ENCODE measurements at regions not wholly inside any gene's neighbourhood (a gene's known extent, or its start where the extent isn't known, plus 50 kb on each side); places are given as distances from the start of the nearest gene placed in this dataset.
"Not testable (repeated sequence)": the region's sequence is repeated elsewhere in the genome, so short reads cannot be mapped to it uniquely, and the experiment has no call there.

DNA sequence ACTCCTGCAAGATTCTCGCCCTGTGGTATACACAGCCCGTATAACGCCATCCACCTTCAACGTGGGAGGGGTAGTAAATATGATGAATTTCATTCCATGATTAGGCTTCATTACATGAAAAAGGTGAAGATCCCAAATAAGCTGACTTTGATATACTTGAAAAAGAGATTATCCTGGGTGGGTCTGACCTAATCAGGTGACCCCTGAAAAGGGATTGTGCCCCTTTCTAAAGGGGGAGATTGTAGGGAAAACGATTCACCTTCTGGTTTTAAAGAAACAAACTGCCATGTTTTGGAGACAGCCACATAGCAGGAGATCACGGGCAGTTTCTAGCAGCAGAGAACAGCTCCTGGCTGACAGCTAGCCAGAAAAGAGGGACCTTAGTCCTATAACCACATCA is 155.1 kb upstream of the SMLR1 start:
- no peak for DNase-seq (ENCODE audit: low read depth)

DNA sequence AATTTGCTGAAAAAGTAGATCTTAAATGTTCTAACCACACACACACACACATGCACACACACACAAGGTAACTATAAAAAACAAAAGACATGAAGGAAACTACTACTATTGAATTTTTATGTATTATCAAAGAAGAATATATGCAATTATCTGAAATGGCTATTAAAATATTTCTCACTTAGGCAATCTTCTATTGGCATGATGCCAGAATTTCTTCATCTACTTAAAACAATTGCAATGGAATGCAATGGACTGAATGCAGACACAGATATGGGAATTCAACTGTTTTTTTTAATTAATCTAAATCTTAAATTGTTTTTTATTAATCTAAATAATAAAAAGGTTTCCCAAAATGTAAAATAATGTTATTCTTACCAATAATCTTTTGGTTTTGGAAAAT is 152.6 kb upstream of the SMLR1 start:
- no peak for DNase-seq (ENCODE audit: low read depth)

DNA sequence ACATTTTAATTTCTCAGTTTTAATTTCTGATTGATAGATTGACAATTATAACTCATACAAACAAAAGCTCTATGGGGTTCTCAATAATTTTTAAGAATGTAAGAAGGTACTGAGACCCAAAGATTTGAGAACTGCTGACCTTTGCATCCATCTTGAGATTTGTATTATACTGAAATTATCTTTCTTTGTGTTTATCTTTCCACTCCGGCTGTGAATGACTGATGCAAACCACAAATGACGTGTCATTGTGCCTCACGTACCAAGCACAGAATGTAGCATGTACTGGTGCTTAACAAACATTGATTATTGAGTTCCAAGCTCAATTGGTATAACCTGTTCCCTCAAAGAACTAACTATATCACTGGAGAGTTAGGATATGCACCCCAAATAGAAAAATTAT is 152.1 kb upstream of the SMLR1 start:
- DNase-seq (ENCODE audit: low read depth): peak; percentile 49

DNA sequence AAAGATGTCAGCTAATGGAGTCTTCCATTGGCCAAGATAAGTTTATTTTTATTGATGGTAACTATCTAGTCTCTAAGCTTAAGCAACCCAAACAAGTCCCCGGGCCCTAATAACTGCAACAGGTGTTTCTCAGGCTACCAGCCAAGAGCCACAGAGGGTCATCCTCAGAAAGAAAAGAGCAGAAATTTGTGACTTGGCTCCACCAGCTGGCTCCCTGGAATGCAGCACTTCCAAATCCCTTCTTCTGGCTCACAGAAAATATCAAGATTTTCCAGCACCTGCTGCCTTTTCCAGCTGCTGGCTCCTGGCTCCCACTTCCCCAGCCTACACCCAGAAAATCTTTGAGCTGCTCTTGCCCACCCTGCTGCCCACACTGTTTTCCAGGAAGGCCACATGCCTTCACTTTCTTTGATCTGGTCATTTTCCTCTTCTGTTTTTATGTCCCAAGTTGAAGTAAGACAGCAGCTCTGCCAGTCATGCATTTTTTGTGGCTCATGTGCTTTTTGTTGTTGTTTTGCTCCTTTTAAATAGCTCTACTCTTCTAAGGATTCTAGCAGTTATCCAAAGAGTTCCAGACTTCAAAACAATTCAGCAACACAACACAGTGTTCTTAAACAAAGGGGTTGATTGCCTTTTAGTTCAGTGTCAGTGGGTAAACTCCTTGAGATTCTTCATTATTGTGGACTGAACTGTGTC is 151.0 kb upstream of the SMLR1 start:
- DNase-seq (ENCODE audit: low read depth): no peak

DNA sequence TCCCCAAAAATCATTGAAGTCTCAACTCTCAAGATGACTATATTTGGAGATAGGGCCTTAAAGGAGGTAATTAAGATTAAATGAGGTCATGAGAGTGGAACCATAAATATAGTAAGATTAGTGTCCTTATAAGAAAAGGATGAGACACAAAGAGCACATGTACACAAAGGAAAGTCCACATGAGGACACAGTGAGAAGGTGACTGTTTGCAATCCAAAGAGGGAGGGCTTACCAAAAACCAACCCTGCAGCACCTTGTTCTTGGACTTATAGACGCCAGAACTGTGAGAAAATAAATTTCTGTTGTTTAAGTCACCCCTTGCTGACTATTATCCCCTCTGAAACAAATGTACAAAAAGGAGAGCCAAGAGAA is 150.4 kb upstream of the SMLR1 start:
- no peak for DNase-seq (ENCODE audit: low read depth)

DNA sequence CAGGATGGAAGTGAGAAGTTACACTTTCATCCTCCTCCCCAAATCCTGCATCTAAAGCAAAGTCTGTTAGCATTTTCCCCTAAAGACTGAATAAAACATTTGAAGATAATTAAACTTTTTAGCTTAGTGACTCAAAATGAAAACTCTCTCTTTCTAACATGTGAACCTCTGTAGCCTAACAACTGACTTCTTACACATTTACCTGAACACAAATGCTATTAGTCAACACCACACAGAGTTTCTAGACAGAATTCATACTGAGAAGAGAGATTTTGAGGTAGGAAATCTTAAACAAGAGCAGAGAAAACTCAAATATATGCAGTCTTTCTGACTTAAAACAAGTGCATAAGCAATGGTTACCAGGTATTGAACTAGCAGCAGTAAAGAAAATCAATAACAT is 149.9 kb upstream of the SMLR1 start:
- no peak for DNase-seq (ENCODE audit: low read depth)

DNA sequence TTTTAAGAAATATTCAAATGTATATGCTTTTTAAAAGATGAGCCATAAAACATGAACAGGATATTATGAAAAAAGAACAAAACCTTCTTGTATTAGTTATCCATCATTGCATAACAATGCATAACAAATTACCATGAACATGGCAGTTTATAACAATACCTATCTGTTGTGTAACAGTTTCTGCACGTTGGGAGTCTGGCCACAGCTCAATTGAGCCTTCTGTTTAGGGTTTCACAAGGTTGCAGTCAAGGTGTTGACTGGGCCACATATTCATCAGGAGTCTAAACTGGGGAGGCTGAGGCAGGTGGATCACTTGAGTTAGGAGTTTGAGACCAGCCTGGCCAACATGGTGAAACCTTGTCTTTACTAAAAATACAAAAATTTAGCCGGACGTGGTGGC is 149.4 kb upstream of the SMLR1 start:
- DNase-seq (ENCODE audit: low read depth): no peak

DNA sequence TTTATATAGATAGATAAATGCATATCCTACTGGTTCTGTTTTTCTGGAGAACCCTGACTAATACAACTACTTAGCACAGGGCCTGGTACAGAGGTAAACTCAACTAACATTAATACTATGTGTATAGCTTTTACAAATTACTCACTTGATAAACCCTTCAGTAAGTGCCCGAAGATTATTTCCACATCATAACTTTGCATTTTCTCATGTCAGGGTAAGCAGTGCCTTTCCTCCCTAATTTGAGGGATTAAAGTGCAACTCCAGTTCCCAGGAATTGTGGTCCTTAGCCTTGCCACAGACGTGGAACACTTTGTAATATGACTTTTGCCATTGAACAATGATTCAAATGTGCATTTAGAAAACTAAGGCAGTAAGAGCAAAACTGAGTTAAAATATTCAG is 147.5 kb upstream of the SMLR1 start:
- DNase-seq (ENCODE audit: low read depth): no peak

DNA sequence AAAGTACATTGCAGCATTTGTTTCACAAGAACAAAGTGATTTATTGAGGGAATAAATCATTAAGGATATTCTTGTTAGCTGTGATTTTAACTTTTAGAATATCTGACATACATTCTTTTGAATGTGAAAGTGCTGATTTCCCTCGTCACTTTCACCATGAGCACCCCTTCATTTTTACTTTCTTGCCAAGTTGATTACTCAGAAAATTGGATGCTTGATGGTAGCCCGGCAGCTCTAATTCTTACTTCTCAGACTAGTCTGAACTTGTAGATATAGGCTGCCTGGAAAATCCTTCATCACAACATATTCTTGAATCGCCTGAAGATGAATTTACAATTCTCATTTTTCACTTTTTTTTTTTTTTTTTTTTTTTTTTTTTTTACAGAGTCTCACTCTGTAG is 147.1 kb upstream of the SMLR1 start:
- DNase-seq (ENCODE audit: low read depth): no peak

DNA sequence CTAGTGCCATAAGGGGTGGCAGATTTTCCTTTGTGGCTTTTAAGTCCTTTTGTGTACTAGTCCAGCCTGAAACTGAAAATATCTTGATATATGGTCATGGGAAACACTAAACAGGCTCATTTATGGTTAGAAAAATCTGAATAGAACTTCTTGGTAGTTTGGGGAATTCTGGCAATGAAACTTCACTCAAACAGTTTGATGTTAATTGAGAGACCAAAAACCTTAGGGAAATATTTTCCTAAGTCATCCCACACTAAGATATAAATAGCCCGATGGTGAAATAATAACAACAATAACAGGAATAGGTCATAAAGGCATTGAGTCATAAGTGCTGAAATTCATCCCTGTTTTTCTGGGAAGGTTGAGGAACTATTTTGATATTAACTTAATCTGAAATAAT is 146.2 kb upstream of the SMLR1 start:
- DNase-seq (ENCODE audit: low read depth): no peak

DNA sequence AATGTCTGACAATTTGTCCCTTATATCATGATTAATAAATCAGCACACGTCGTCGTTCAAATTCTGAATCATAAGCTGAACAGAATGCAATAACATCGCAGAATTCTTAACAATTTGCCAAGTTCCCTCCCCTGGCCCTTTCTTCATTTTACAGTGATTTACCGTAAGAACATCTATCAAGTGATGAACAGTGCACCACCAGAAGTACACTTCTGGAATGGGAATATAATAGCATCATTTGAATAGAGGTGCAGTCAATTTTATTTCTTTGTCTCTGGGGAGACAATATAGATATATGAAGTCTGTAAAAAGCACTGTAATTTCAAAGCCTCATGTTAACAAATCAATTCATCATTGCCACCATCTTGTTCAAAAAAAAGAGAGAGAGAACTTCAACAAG is 145.1 kb upstream of the SMLR1 start:
- no peak for DNase-seq (ENCODE audit: low read depth)

DNA sequence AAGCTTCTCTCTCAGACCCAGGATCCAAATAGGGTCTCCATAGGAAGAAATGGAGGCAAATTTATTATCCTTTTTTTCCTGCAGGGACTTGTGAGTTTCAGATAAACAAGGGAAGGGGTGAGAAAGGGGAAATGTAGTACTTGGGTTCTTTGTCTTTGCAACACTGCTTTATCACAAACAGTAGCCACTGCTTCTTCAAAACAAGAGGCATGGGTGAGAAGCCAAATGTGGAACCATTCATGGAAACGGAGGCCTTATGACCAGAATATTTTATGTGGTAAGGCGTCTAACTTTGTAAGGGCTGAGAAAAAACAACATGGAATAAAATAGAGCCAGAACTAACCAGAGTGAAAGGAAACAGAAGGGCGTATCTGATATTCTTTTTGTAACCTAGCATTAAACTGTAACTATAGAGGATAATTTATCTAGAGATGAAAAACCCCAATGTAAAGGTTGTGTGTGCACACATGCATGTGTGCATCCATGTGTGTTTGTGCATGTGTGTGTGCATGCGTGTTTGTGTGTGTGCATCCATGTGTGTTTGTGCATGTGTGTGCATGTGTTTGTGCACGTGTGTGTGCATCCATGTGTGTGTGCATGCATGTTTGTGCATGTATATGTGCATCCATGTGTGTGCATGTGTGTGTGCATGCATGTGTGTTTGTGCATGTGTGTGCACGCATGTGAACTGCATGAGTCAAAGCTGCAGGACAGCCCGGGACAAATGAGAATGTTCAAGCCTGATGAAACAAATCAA is 143.3 kb upstream of the SMLR1 start:
- no peak for DNase-seq (ENCODE audit: low read depth)

DNA sequence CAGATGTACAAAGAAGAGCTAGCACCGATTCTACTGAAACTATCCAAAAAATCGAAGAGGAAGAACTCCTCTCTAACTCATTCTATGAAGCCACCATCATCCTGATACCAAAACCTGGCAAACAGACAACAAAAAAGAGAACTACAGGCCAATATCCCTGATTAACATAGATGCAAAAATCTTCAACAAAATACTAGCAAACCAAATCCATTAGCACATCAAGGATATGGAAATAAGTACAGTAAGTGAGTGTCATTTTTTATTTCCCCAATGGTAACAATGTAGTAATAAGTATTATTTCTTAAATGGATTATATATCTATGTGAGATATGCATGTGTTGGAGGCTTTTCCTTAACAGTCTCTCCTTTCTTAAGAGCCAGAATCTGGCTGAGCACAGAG is 134.5 kb upstream of the SMLR1 start:
- DNase-seq (ENCODE audit: low read depth): no peak

DNA sequence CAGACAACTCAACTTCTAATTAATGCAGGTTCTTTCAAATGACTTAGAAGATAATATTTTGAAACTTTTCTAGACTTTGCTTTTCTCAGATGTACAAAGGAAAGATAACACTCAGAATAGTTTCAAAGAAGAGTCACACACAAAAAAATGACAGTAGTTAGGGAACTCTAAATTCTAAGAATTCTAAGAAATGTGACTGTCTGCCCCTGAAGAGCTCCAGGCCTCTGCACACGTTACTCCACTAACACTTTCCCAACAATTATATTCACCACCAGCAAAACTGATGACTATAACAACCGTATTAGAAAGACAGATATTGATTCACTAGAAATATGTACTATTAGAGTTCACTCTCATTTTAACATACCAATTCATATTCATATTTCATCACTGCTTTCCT is 133.3 kb upstream of the SMLR1 start:
- DNase-seq (ENCODE audit: low read depth): no peak

DNA sequence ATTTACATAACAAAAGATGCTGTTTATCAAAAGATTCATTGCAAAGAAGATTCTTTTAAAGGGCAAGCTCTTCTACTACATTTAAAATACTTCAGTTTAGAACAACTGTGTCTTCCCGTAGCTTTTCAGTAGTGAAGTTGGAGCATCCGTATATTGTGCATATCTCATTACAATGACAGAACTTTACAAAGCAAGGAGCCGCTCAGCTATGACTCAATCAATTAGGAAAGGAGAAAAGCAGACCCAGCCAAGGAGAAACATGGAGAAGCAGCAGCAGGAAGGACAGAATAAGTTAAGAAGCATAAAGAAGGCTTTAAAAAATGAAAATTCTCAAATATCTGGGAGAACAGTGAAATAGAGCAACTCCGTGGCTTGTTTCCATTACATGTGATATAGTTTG is 132.6 kb upstream of the SMLR1 start:
- DNase-seq (ENCODE audit: low read depth): no peak

DNA sequence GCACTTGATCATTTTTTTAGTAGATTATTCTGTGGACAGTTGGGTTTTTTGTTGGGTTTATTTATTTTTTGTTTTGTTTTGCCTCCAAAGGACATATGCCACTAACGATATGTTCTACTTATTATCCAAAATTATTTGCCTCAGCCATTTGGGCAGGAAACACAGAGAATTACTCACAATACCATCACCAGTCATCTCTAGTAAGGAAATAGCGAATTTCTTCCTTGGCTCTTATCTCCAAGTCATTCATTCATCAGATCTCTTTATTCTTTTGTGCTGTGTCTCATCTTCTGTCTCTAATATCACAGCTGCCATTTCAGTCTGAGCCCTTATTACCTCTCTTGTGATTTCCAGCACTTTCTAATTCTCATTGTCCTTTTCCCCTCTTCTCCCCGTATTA is 130.4 kb upstream of the SMLR1 start:
- no peak for DNase-seq (ENCODE audit: low read depth)

DNA sequence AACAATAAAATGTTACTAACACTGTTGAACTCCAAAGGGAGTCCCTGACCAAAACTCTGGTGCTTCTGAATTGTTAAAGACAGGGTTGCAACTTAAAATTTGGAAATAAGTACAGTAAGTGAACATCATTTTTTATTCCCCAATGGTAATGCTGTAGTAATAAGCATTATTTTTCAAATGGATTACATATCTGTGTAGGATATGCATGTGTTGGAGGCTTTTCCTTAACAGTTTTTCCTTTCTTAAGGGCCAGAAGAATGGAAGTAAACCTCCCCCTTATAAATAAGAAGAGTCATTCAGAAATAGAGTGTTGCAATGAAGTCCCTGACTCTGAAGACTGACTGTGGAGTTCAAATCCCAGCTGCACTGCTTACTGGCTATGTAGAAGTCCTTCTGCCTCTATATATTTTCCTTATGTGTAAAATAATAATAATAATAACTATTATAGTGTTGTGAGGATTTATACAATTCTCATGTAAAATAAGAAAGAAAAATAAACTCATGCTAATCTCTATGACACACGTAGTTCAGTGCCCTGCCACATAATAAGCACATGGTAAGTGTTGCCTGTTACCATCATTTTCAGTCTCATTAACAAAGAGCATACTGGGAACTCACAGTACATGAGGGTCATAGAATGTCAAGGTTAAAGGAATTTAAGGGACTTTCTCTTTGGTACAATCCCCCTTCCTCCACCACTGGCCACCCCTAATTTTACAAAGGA is 129.8 kb upstream of the SMLR1 start:
- DNase-seq (ENCODE audit: low read depth): no peak

DNA sequence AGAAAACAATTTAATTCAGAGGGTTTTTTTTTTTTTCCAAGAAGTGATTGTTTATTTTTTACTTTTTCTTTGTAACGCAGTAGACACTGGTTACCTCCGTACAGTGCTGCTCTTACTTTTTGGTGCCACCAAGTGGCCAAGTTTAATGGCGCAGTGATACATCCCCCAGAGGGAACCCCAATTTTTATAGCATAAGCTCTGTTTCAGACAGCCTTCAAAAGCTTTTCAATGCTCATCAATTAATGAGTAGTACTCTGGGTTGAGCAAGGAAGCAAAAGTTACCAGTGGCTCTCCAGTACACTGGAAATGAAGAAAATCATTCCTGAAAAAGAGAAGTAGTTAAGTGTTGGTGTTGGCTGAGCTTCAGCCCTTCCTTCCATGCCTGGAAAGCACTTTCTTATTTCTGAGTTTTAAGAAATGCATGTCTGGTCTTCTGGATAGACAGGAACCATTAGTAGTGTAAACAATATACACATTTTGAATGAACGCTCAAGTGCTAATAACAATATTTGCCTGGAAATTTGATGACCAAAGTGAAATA is 129.1 kb upstream of the SMLR1 start:
- peak; percentile 48 for DNase-seq (ENCODE audit: low read depth)

DNA sequence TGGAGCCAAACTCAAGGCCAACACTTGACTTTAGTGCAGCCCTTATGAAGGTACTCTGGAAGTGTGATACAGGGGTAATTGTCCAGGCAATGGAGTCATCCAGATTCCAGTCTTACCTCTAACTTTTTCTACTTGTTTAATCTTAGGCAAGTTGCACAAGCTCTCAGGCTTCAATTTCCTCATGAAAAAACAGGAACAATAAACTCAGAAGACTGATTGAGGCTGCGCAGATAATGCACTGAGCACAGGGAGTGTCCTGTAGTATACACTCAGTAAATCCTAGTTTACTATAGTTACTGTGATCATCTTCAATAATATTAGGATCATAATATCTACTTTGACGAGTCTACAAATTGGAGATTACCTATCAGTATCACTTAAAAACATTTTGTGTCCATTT is 127.5 kb upstream of the SMLR1 start:
- no peak for DNase-seq (ENCODE audit: low read depth)

DNA sequence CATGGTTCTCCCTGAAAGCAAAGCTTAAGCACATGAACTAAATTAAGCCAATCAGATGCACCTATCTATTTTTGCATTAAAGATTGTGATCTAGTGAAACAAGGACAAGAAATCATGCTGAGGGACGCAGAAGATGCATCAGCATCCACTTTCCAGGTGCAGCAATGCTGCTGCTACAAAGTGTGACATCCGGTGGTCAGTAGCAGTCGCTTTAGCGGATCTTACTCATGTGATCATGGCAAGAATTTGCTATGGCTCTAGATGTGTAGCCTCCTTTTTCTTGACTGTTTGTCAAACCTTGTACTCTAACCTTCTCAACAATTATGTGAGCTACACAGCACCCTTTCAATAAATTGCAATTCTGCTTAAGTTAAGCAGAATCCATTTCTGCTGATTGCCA is 126.8 kb upstream of the SMLR1 start:
- no peak for DNase-seq (ENCODE audit: low read depth)

DNA sequence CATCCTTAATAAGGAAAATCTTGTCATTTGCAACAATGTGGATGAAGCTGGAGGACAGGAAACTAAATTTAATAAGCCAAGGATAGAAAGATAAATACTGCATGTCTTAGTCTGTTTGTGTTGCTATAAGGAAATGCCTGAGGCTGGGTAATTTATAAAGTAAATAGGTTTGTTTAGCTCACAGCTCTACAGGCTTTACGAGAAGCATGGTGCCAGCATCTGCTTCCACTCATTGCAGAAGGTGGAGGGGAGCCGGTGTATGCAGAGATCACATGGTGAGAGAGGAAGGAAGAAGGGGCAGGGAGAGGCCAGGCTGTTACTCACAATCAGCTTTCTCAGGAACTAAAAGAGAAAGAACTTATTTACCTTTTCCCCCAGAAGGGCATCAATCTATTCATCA is 118.9 kb upstream of the SMLR1 start:
- DNase-seq (ENCODE audit: low read depth): no peak

DNA sequence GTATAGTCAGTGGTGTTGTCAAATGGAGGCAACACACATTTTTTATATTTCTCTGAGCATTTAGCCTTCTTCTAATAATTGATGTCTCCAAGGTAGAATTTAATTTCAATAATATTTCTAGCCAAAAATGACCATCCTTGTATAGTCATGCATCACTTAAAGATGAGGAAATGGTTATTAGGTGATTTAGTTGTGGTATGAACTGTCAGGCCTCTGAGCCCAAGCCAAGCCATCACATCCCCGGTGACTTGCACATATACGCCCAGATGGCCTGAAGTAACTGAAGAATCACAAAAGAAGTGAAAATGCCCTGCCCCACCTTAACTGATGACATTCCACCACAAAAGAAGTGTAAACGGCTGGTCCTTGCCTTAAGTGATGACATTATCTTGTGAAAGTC is 115.6 kb upstream of the SMLR1 start:
- not testable (repeated sequence) for DNase-seq (ENCODE audit: low read depth)

DNA sequence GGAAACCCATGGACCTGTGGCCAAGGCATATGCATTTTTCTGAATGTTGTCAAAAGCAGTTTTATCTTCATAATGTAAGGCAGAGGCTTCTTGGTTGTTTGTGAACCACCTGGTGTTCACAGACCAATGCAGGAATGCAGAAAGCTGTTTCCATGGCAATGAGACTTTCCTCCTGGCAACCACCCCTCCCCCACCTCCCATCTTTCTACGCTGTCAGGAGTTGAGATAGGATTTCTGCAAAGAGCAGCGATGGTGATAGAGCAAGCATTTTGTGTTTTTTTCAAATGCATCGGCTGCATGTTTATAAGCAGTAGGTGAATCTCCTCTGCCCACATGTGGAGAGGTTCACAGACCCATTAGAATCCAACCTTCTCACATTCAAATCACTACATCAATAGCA is 114.1 kb upstream of the SMLR1 start:
- no peak for DNase-seq (ENCODE audit: low read depth)
